HL-60 (cell line): ENCODE measurements at regions not wholly inside any gene's neighbourhood (a gene's known extent, or its start where the extent isn't known, plus 50 kb on each side); places are given as distances from the start of the nearest gene placed in this dataset.

ENCODE experiments used
- GABPA ChIP-seq: IDR thresholded peaks from 2 replicates; pipeline ENCODE4 v1.6.1; 2012; ENCODE audit warnings: low read depth
- POLR2AphosphoS5 ChIP-seq: IDR thresholded peaks from 2 replicates; pipeline ENCODE4 v1.6.1; 2012; ENCODE audit warnings: low read depth
- TF ChIP-seq, protein P1 (sequence below): IDR thresholded peaks from one replicate; pipeline ENCODE4 v1.5.1; 2011; ENCODE audit warnings: low read length, control low read depth, inconsistent platforms; ENCODE audit not compliant: insufficient read depth
- TF ChIP-seq, protein P2 (sequence below): IDR thresholded peaks from 2 replicates; pipeline ENCODE4 v1.6.1; 2012; ENCODE audit warnings: low read depth; ENCODE audit not compliant: insufficient replicate concordance

DNA sequence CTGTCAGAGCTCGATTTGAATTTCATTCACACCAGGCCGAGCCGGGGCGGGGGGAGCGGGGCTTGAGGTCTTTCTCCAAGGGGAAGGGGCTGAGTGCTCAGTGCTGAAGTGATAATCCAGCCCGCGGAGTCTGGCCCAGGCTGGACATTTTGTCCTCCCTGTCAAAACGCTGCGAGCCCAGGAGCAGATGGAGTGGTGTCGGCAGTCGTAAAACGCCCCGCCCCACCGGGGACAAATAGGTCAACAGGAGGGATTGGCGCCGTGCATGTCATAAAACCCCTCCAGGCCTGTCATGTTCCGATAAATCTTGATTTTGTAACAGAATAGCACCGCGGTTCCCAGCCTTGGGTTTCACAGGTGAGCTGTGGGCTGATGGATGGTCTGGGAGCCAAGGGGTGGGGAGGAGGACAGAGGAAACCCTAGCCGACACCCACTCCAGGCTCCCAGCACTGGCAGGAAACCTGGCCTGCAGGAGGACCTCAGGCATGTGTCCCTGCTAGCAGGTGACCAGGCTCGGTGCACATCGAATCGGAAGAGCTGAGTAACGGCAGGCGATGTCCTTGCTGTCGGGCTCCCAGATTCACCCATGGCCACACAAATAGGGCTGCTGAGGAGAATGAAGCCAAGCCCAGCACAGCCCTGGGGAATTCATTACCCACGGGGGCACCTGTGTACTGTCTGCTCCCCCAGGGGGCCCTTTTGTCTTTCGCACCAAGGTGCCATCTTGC is 341.4 kb downstream of the FOXL1 start:
- TF ChIP-seq, protein P1, sequence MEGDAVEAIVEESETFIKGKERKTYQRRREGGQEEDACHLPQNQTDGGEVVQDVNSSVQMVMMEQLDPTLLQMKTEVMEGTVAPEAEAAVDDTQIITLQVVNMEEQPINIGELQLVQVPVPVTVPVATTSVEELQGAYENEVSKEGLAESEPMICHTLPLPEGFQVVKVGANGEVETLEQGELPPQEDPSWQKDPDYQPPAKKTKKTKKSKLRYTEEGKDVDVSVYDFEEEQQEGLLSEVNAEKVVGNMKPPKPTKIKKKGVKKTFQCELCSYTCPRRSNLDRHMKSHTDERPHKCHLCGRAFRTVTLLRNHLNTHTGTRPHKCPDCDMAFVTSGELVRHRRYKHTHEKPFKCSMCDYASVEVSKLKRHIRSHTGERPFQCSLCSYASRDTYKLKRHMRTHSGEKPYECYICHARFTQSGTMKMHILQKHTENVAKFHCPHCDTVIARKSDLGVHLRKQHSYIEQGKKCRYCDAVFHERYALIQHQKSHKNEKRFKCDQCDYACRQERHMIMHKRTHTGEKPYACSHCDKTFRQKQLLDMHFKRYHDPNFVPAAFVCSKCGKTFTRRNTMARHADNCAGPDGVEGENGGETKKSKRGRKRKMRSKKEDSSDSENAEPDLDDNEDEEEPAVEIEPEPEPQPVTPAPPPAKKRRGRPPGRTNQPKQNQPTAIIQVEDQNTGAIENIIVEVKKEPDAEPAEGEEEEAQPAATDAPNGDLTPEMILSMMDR = no peak
- TF ChIP-seq, protein P2, sequence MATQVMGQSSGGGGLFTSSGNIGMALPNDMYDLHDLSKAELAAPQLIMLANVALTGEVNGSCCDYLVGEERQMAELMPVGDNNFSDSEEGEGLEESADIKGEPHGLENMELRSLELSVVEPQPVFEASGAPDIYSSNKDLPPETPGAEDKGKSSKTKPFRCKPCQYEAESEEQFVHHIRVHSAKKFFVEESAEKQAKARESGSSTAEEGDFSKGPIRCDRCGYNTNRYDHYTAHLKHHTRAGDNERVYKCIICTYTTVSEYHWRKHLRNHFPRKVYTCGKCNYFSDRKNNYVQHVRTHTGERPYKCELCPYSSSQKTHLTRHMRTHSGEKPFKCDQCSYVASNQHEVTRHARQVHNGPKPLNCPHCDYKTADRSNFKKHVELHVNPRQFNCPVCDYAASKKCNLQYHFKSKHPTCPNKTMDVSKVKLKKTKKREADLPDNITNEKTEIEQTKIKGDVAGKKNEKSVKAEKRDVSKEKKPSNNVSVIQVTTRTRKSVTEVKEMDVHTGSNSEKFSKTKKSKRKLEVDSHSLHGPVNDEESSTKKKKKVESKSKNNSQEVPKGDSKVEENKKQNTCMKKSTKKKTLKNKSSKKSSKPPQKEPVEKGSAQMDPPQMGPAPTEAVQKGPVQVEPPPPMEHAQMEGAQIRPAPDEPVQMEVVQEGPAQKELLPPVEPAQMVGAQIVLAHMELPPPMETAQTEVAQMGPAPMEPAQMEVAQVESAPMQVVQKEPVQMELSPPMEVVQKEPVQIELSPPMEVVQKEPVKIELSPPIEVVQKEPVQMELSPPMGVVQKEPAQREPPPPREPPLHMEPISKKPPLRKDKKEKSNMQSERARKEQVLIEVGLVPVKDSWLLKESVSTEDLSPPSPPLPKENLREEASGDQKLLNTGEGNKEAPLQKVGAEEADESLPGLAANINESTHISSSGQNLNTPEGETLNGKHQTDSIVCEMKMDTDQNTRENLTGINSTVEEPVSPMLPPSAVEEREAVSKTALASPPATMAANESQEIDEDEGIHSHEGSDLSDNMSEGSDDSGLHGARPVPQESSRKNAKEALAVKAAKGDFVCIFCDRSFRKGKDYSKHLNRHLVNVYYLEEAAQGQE = no peak
- no peak for TF ChIP-seq POLR2AphosphoS5
- no peak for TF ChIP-seq GABPA
